A673 (cell line): ENCODE measurements at regions not wholly inside any gene's neighbourhood (a gene's known extent, or its start where the extent isn't known, plus 50 kb on each side); places are given as distances from the start of the nearest gene placed in this dataset.

Experiments
- CTCF ChIP-seq: fragments of 300-800, 200-600 bp; sonication (generic); conservative IDR thresholded peaks from 2 replicates; pipeline ENCODE4 v1.5.1; 2017; ENCODE audit warnings: low read depth, mild to moderate bottlenecking, antibody characterized with exemption, low read length, moderate library complexity, mixed read lengths
- EZH2 ChIP-seq: fragments of 200-600 bp; sonication (generic); IDR thresholded peaks from 2 replicates; pipeline ENCODE4 v1.6.1; 2017; ENCODE audit warnings: borderline replicate concordance, low read depth, mild to moderate bottlenecking, mixed read lengths, antibody characterized with exemption, low read length; ENCODE audit not compliant: poor library complexity, severe bottlenecking

- TF ChIP-seq CTCF (no peak), EZH2 (no peak)
Measured at GRCh38 chr9:80491086-80491696, 919.4 kb downstream of the TLE4 start.
